ENCODE measurements at regions not wholly inside any gene's neighbourhood (a gene's known extent, or its start where the extent isn't known, plus 50 kb on each side); places are given as distances from the start of the nearest gene placed in this dataset.
A peak's percentile ranks its signal among the peaks of the same experiment; 100 is the strongest.

GRCh38 chr10:83373671-83374070, 765.6 kb upstream of the GHITM start:
- peak; percentile 51 to 71 (median 66) for TF ChIP-seq CTCF (optimal IDR thresholded peaks at IDR 0.05 in 1 of 3, IDR thresholded peaks at IDR 0.05 in 1 of 3, conservative IDR thresholded peaks at IDR 0.05 in 1 of 3; ENCODE audit: extremely low read depth in 1 of 3, insufficient read depth in 2 of 3, low read length in 3 of 3)
- TF ChIP-seq EZH2 (IDR thresholded peaks at IDR 0.05; ENCODE audit: low read length): no peak

All from keratinocyte (primary cell).